GM12891 (cell line): ENCODE measurements at regions not wholly inside any gene's neighbourhood (a gene's known extent, or its start where the extent isn't known, plus 50 kb on each side); places are given as distances from the start of the nearest gene placed in this dataset.

Experiments used
- PAX5 ChIP-seq: IDR thresholded peaks from 2 replicates; pipeline ENCODE4 v1.6.1; 2011; ENCODE audit warnings: low read length, moderate library complexity, mild to moderate bottlenecking; ENCODE audit not compliant: insufficient read depth, severe bottlenecking
- POLR2A ChIP-seq: IDR thresholded peaks from 2 replicates; pipeline ENCODE4 v1.6.1; 2011; ENCODE audit warnings: low read depth, low read length, control low read depth
- POLR2AphosphoS5 ChIP-seq: IDR thresholded peaks from 2 replicates; pipeline ENCODE4 v1.6.1; 2011; ENCODE audit warnings: low read depth, low read length, control low read depth

DNA sequence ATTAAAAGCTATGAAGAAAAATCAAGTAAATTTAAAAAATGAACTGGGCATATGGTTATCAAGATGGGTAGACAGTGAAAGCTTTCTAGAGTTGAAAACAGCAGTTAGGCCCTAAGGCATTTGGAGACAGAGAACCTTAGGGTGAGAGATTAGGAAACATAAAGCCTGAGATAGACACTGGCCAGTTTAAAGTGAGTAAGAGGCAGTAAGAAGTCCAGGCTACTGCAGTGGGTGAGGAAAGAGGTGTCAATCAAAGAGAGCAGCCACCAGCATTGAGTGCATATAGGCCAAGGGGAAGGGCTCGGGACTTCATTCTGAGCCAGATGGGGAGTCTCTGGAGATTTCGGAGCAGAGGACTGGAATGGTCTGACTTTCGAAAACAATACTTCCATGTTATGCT lies 1360.5 kb upstream of the ADGRL4 start:
- TF ChIP-seq POLR2A (no peak), POLR2AphosphoS5 (no peak), PAX5 (no peak)
